ENCODE measurements at regions not wholly inside any gene's neighbourhood (a gene's known extent, or its start where the extent isn't known, plus 50 kb on each side); places are given as distances from the start of the nearest gene placed in this dataset.
"Not testable (repeated sequence)": the region's sequence is repeated elsewhere in the genome, so short reads cannot be mapped to it uniquely, and the experiment has no call there.

GRCh38 chr15:35256141-35256540, 171.0 kb upstream of the NANOGP8 start:
- H3K4me3 ChIP-seq, result no peak overlapping the region
- ChIA-PET CTCF (ENCODE audit: low intra/inter-chr PET ratio) (no interaction called here), POLR2A (no interaction called here)
- in situ Hi-C loops (cut with MboI) (no loop called here), intact Hi-C loops (cut with micrococcal nuclease) (no loop called here)
- no TSS peak for BruUV-seq (replicated peaks)
- no peaks in the 10 kb centered on the region for H4K20me1 ChIP-seq (replicated peaks; ENCODE audit: control insufficient read depth, insufficient read depth, low read length)
- no peak overlapping the region for H3K27ac ChIP-seq (ENCODE audit: extremely low read depth, low read depth, low read length)
- H3K9ac ChIP-seq (ENCODE audit: insufficient read depth in 1 of 2, low read depth in 2 of 2, low read length in 2 of 2), result no peak overlapping the region
- FAIRE-seq (no peak), DNase-seq (ENCODE audit: extremely low read depth in 1 of 4, low spot score in 3 of 4) (no peak), ATAC-seq (no peak)
- no peak overlapping the region for H2AFZ ChIP-seq (ENCODE audit: low read depth, low read length)
- no peak overlapping the region for H3K4me2 ChIP-seq (ENCODE audit: insufficient read depth, low read length)
- H3K27me3 ChIP-seq (ENCODE audit: control insufficient read depth in 2 of 2, insufficient read depth in 2 of 2, low read length in 2 of 2), result no peaks in the 10 kb centered on the region
- H3K9me3 ChIP-seq (replicated peaks; ENCODE audit: control insufficient read depth, insufficient read depth, low read depth, low read length), result no peaks in the 10 kb centered on the region
- H3K9me1 ChIP-seq (ENCODE audit: control insufficient read depth, insufficient read depth, low read length), result no peaks in the 10 kb centered on the region
- H3K4me1 ChIP-seq (replicated peaks in 1 of 2; ENCODE audit: control insufficient read depth in 2 of 2, insufficient read depth in 2 of 2, low read length in 2 of 2), result no peaks in the 10 kb centered on the region
- H3K79me2 ChIP-seq (ENCODE audit: control insufficient read depth, insufficient read depth, low read length), result no peaks in the 10 kb centered on the region
- H3K36me3 ChIP-seq (ENCODE audit: control insufficient read depth, insufficient read depth, low read length), result no peaks in the 10 kb centered on the region
- 44% methylated on average over 2 of the region's 2 CpGs for WGBS (ENCODE audit: insufficient coverage, low coverage, missing lambda C conversion rate)
- TF ChIP-seq BRD9 (IDR thresholded peaks at IDR 0.05; ENCODE audit: low read depth, partially characterized antibody) (no peak), ZNF140 (CRISPR knock-in tag; IDR thresholded peaks at IDR 0.05) (no peak), HCFC1 (IDR thresholded peaks at IDR 0.05; ENCODE audit: low read depth, low read length) (no peak), TCFL5 (CRISPR knock-in tag; conservative IDR thresholded peaks at IDR 0.05) (no peak), CBX8 (IDR thresholded peaks at IDR 0.05; ENCODE audit: borderline replicate concordance, extremely low read depth, low read depth, low read length, poor library complexity, severe bottlenecking) (no peak), RBM25 (IDR thresholded peaks at IDR 0.05; ENCODE audit: low read depth, low read length, severe bottlenecking) (no peak), ZNF316 (IDR thresholded peaks at IDR 0.05) (peak; percentile 44; the same call in 1 of the 2 replicates)

DNA sequence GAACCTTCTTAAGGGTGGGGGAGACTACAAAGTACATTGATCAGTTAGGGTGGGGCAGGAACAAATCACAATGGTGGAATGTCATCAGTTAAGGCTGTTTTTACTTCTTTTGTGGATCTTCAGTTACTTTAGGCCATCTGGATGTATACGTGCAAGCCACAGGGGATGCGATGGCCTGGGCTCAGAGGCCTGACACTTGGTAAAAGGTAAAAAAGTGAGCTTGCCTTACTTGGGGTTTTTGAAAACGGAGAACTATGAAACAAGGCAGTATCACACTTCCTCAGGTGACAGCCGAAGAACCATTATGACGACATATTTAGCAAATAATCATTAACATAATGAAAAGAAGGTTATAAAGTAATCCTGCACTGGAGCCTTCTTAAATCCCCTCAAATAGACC, 169.8 kb upstream of the NANOGP8 start:
- DNase-seq (ENCODE audit: extremely low read depth in 1 of 4, low spot score in 3 of 4); H3K4me2 ChIP-seq (ENCODE audit: insufficient read depth, low read length); BruUV-seq (replicated peaks); ATAC-seq; FAIRE-seq; intact Hi-C loops (cut with micrococcal nuclease); H3K9me1 ChIP-seq (ENCODE audit: control insufficient read depth, insufficient read depth, low read length); CTCF ChIA-PET (ENCODE audit: low intra/inter-chr PET ratio); H3K79me2 ChIP-seq (ENCODE audit: control insufficient read depth, insufficient read depth, low read length); H3K36me3 ChIP-seq (ENCODE audit: control insufficient read depth, insufficient read depth, low read length); H4K20me1 ChIP-seq (replicated peaks; ENCODE audit: control insufficient read depth, insufficient read depth, low read length); H3K9ac ChIP-seq (ENCODE audit: insufficient read depth in 1 of 2, low read depth in 2 of 2, low read length in 2 of 2); H3K4me3 ChIP-seq; H3K4me1 ChIP-seq (replicated peaks in 1 of 2; ENCODE audit: control insufficient read depth in 2 of 2, insufficient read depth in 2 of 2, low read length in 2 of 2); H3K9me3 ChIP-seq (replicated peaks; ENCODE audit: control insufficient read depth, insufficient read depth, low read depth, low read length); in situ Hi-C loops (cut with MboI); POLR2A ChIA-PET; H3K27ac ChIP-seq (ENCODE audit: extremely low read depth, low read depth, low read length); H3K27me3 ChIP-seq (ENCODE audit: control insufficient read depth in 2 of 2, insufficient read depth in 2 of 2, low read length in 2 of 2): not testable (repeated sequence)
- H2AFZ ChIP-seq (ENCODE audit: low read depth, low read length), result peak overlapping the region; percentile 19; the same call in 1 of the 2 replicates
- WGBS (ENCODE audit: insufficient coverage, low coverage, missing lambda C conversion rate), result 56% methylated on average over 5 of the region's 5 CpGs
